Ectodermal cell (in vitro differentiated cells): ENCODE measurements at regions not wholly inside any gene's neighbourhood (a gene's known extent, or its start where the extent isn't known, plus 50 kb on each side); places are given as distances from the start of the nearest gene placed in this dataset.
"Not testable (repeated sequence)": the region's sequence is repeated elsewhere in the genome, so short reads cannot be mapped to it uniquely, and the experiment has no call there.

Experiments
- H3K27ac ChIP-seq: 2 replicates; pipeline ENCODE4 v1.7.0; 2013; ENCODE audit warnings: mild to moderate bottlenecking, low read depth, low read length; ENCODE audit not compliant: insufficient read depth, poor library complexity, severe bottlenecking
- H3K27me3 ChIP-seq: 2 replicates; pipeline ENCODE4 v1.7.0; 2013; ENCODE audit warnings: mild to moderate bottlenecking, low read length; ENCODE audit not compliant: insufficient read depth, control insufficient read depth, poor library complexity, severe bottlenecking
- H3K36me3 ChIP-seq: one replicate; pipeline ENCODE4 v1.7.0; 2013; ENCODE audit warnings: low read length; ENCODE audit not compliant: control insufficient read depth, insufficient read depth
- H3K4me1 ChIP-seq: one replicate; pipeline ENCODE4 v1.7.0; 2013; ENCODE audit warnings: low read length; ENCODE audit not compliant: control insufficient read depth, insufficient read depth
- H3K4me3 ChIP-seq: 2 replicates; pipeline ENCODE4 v1.7.0; 2013; ENCODE audit warnings: low read depth, low read length, control low read depth; ENCODE audit not compliant: insufficient read depth
- H3K9me3 ChIP-seq: 2 replicates; pipeline ENCODE4 v1.7.0; 2013; ENCODE audit warnings: mild to moderate bottlenecking, low read length, moderate library complexity; ENCODE audit not compliant: control insufficient read depth
- WGBS, 2 experiments: methylation state at CpG; one replicate each; pipeline ENCODE4 v1.1.7; 2013; ENCODE audit warnings: missing lambda C conversion rate in 2 of 2; 5-methylcytosine and 5-hydroxymethylcytosine counted together

GRCh38 chr2:185511925-185512324 lies 226.7 kb upstream of the FSIP2 start:
- H3K36me3 ChIP-seq: peaks cover 5% of the 10 kb centered on the region
- H3K4me1 ChIP-seq: no peaks in the 10 kb centered on the region
- H3K9me3 ChIP-seq: peaks cover 10% of the 10 kb centered on the region
- no peaks in the 10 kb centered on the region for H3K27me3 ChIP-seq
- H3K27ac ChIP-seq: no peak overlapping the region
- no CpG with 5 or more reads among the region's 2 CpGs for WGBS, 2 experiments
- no peak overlapping the region for H3K4me3 ChIP-seq

- H3K27ac ChIP-seq: no peak overlapping the region
- no peak overlapping the region for H3K4me3 ChIP-seq
- H3K27me3 ChIP-seq: no peaks in the 10 kb centered on the region
- 90 to 92% methylated on average over 6 of the region's 6 CpGs for WGBS, 2 experiments
- H3K9me3 ChIP-seq: no peaks in the 10 kb centered on the region
- H3K36me3 ChIP-seq: no peaks in the 10 kb centered on the region
- no peaks in the 10 kb centered on the region for H3K4me1 ChIP-seq
Observed at GRCh38 chr2:185522472-185522871, 216.1 kb upstream of the FSIP2 start.

- not testable (repeated sequence) for H3K4me3 ChIP-seq, H3K27ac ChIP-seq, H3K36me3 ChIP-seq, H3K9me3 ChIP-seq, H3K27me3 ChIP-seq, H3K4me1 ChIP-seq
- WGBS, 2 experiments: 89 to 94% methylated on average over 2 of the region's 2 CpGs
Observed at GRCh38 chr2:185524242-185524641, 214.4 kb upstream of the FSIP2 start.

GRCh38 chr2:185526161-185526560 lies 212.4 kb upstream of the FSIP2 start:
- WGBS, 2 experiments: 94% methylated on average over 1 of the region's 1 CpG
- H3K4me1 ChIP-seq: no peaks in the 10 kb centered on the region
- no peaks in the 10 kb centered on the region for H3K9me3 ChIP-seq
- no peak overlapping the region for H3K4me3 ChIP-seq
- H3K36me3 ChIP-seq: no peaks in the 10 kb centered on the region
- no peak overlapping the region for H3K27ac ChIP-seq
- no peaks in the 10 kb centered on the region for H3K27me3 ChIP-seq

- H3K36me3 ChIP-seq: no peaks in the 10 kb centered on the region
- H3K4me3 ChIP-seq: no peak overlapping the region
- H3K9me3 ChIP-seq: no peaks in the 10 kb centered on the region
- WGBS, 2 experiments: 90 to 100% methylated on average over 1 of the region's 2 CpGs
- H3K27ac ChIP-seq: no peak overlapping the region
- no peaks in the 10 kb centered on the region for H3K27me3 ChIP-seq
- H3K4me1 ChIP-seq: no peaks in the 10 kb centered on the region
Observed at GRCh38 chr2:185531721-185532120, 206.9 kb upstream of the FSIP2 start.

- H3K4me3 ChIP-seq: no peak overlapping the region
- no peaks in the 10 kb centered on the region for H3K36me3 ChIP-seq
- H3K4me1 ChIP-seq: no peaks in the 10 kb centered on the region
- 97 to 100% methylated on average over 1 to 2 of the region's 2 CpGs for WGBS, 2 experiments
- H3K27me3 ChIP-seq: no peaks in the 10 kb centered on the region
- H3K9me3 ChIP-seq: no peaks in the 10 kb centered on the region
- no peak overlapping the region for H3K27ac ChIP-seq
Observed at GRCh38 chr2:185537689-185538088, 200.9 kb upstream of the FSIP2 start.

GRCh38 chr2:185567196-185567595 lies 171.4 kb upstream of the FSIP2 start:
- Histone ChIP-seq H3K27me3 (no peaks in the 10 kb centered on the region), H3K4me1 (no peaks in the 10 kb centered on the region), H3K27ac (no peak overlapping the region), H3K9me3 (no peaks in the 10 kb centered on the region), H3K36me3 (no peaks in the 10 kb centered on the region), H3K4me3 (no peak overlapping the region)
- 92 to 100% methylated on average over 2 of the region's 2 CpGs for WGBS, 2 experiments

- WGBS, 2 experiments: 91 to 95% methylated on average over 8 of the region's 8 CpGs
- no peak overlapping the region for H3K4me3 ChIP-seq
Observed at GRCh38 chr2:185567940-185568339, 170.7 kb upstream of the FSIP2 start.

GRCh38 chr2:185578322-185578721 lies 160.3 kb upstream of the FSIP2 start:
- H3K9me3 ChIP-seq: no peaks in the 10 kb centered on the region
- no peak overlapping the region for H3K4me3 ChIP-seq
- no peaks in the 10 kb centered on the region for H3K4me1 ChIP-seq
- WGBS, 2 experiments: 93 to 100% methylated on average over 2 to 3 of the region's 3 CpGs
- H3K27ac ChIP-seq: no peak overlapping the region
- peaks cover 1% of the 10 kb centered on the region for H3K36me3 ChIP-seq
- H3K27me3 ChIP-seq: no peaks in the 10 kb centered on the region

More at GRCh38 chr2:185567940-185568339, 170.7 kb upstream of the FSIP2 start:
- Histone ChIP-seq H3K27ac (no peak overlapping the region), H3K27me3 (no peaks in the 10 kb centered on the region), H3K9me3 (no peaks in the 10 kb centered on the region), H3K36me3 (no peaks in the 10 kb centered on the region), H3K4me1 (no peaks in the 10 kb centered on the region)

GRCh38 chr2:185583058-185583816 lies 155.4 kb upstream of the FSIP2 start:
- H3K36me3 ChIP-seq: peaks cover 8% of the 10 kb centered on the region
- no peak overlapping the region for H3K27ac ChIP-seq
- no peaks in the 10 kb centered on the region for H3K4me1 ChIP-seq
- H3K4me3 ChIP-seq: no peak overlapping the region
- H3K27me3 ChIP-seq: no peaks in the 10 kb centered on the region
- no peaks in the 10 kb centered on the region for H3K9me3 ChIP-seq
- WGBS, 2 experiments: 97 to 100% methylated on average over 1 to 2 of the region's 2 CpGs
